Mesothelial cell of epicardium (in vitro differentiated cells): ENCODE measurements at regions not wholly inside any gene's neighbourhood (a gene's known extent, or its start where the extent isn't known, plus 50 kb on each side); places are given as distances from the start of the nearest gene placed in this dataset.

Source experiments
- DNase-seq, 2 experiments: peaks; one replicate each; pipeline ENCODE4 v3.0.0; 2021; ENCODE audit warnings: low spot score in 2 of 2; ENCODE audit not compliant: unreplicated experiment in 2 of 2
- H3K27ac Mint-ChIP-seq: 2 replicates; pipeline ENCODE4 v1.8.0; 2021; ENCODE audit warnings: mixed read lengths
- H3K27me3 Mint-ChIP-seq: 2 replicates; pipeline ENCODE4 v1.8.0; 2021; ENCODE audit warnings: low read depth, mixed read lengths
- H3K36me3 Mint-ChIP-seq: 2 replicates; pipeline ENCODE4 v1.8.0; 2021; ENCODE audit warnings: mixed read lengths
- H3K4me1 Mint-ChIP-seq: 2 replicates; pipeline ENCODE4 v1.8.0; 2021; ENCODE audit warnings: mixed read lengths
- H3K4me3 Mint-ChIP-seq: 2 replicates; pipeline ENCODE4 v1.8.0; 2021; ENCODE audit warnings: mild to moderate bottlenecking, moderate library complexity, mixed read lengths
- H3K9me3 Mint-ChIP-seq: 2 replicates; pipeline ENCODE4 v1.8.0; 2021; ENCODE audit warnings: mixed read lengths
- TF ChIP-seq, protein P1 (sequence below): fragments of 200-600 bp; sonication (generic); IDR thresholded peaks from one replicate; pipeline ENCODE4 v1.5.0; 2021; ENCODE audit warnings: antibody characterized with exemption; ENCODE audit not compliant: unreplicated experiment

DNA sequence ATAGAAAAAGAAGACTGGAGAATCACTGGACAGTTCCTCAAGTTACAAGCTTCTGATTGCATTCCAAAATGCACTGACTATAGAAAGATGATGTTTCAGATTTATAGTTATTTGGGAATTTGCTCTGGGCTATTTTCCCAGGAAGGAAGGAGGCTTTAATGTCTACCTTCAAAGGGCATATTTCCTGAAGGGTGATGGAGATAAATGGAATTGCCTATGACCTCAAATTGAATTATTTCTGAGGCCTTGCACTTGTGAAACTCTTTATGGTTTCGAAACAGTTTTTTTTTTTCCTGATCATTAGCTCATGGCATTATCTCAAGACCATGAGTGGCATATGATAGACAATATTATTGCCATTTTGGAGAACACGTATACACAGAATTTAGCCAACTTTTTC lies 333.9 kb downstream of the METTL15 start:
- no peaks in the 10 kb centered on the region for H3K9me3 Mint-ChIP-seq
- H3K4me3 Mint-ChIP-seq, result no peak overlapping the region
- TF ChIP-seq, protein P1, sequence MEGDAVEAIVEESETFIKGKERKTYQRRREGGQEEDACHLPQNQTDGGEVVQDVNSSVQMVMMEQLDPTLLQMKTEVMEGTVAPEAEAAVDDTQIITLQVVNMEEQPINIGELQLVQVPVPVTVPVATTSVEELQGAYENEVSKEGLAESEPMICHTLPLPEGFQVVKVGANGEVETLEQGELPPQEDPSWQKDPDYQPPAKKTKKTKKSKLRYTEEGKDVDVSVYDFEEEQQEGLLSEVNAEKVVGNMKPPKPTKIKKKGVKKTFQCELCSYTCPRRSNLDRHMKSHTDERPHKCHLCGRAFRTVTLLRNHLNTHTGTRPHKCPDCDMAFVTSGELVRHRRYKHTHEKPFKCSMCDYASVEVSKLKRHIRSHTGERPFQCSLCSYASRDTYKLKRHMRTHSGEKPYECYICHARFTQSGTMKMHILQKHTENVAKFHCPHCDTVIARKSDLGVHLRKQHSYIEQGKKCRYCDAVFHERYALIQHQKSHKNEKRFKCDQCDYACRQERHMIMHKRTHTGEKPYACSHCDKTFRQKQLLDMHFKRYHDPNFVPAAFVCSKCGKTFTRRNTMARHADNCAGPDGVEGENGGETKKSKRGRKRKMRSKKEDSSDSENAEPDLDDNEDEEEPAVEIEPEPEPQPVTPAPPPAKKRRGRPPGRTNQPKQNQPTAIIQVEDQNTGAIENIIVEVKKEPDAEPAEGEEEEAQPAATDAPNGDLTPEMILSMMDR, result no peak
- DNase-seq, result no peak
- peak overlapping the region; percentile 60 for H3K27ac Mint-ChIP-seq
- H3K36me3 Mint-ChIP-seq, result no peaks in the 10 kb centered on the region
- peaks cover 37% of the 10 kb centered on the region for H3K4me1 Mint-ChIP-seq
- H3K27me3 Mint-ChIP-seq, result no peaks in the 10 kb centered on the region

DNA sequence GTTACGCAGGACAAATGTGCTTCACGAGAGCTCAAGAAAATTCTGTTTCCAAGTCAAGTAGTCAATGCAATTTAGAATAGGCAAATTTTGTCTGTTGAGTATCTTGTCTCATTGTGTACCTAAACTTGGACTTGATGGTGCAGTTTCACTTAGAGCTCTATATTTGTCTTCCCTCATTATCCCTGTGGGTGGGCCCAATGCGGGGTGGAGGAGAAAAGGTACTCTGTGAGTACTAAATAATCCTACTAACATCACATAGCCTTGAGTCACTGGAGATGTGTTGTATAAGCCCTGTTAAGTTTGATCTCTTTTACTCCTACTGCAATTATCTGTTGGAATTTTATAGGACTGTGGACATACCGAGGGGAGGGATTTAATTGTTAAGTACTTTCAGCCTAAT lies 331.2 kb downstream of the METTL15 start:
- Mint-ChIP-seq H3K27me3 (no peaks in the 10 kb centered on the region), H3K4me3 (no peak overlapping the region), H3K27ac (peak overlapping the region; percentile 17), H3K9me3 (peaks cover 1% of the 10 kb centered on the region), H3K36me3 (no peaks in the 10 kb centered on the region), H3K4me1 (peaks cover 31% of the 10 kb centered on the region)
- TF ChIP-seq, protein P1, result no peak
- no peak for DNase-seq

DNA sequence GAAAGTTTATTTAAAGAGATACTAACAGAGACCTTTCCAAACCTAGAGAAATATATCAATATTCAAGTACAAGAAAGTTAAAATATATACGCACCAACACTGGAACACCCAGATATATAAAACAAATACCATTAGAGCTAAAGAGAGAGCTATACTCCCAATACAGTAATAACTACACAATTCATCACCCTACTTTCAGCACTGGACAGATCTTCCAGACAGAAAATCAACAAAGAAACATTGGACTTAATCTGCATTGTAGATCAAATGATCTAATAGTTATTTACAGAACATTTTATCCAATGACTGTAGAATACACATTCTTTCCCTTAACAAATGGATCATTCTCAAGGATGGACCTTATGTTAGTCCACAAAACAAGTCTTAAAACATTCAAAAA lies 311.9 kb downstream of the METTL15 start:
- TF ChIP-seq, protein P1, result no peak
- Mint-ChIP-seq H3K9me3 (peaks cover 30% of the 10 kb centered on the region), H3K36me3 (no peaks in the 10 kb centered on the region), H3K27ac (no peak overlapping the region), H3K27me3 (no peaks in the 10 kb centered on the region), H3K4me3 (no peak overlapping the region), H3K4me1 (no peaks in the 10 kb centered on the region)
- no peak for DNase-seq

DNA sequence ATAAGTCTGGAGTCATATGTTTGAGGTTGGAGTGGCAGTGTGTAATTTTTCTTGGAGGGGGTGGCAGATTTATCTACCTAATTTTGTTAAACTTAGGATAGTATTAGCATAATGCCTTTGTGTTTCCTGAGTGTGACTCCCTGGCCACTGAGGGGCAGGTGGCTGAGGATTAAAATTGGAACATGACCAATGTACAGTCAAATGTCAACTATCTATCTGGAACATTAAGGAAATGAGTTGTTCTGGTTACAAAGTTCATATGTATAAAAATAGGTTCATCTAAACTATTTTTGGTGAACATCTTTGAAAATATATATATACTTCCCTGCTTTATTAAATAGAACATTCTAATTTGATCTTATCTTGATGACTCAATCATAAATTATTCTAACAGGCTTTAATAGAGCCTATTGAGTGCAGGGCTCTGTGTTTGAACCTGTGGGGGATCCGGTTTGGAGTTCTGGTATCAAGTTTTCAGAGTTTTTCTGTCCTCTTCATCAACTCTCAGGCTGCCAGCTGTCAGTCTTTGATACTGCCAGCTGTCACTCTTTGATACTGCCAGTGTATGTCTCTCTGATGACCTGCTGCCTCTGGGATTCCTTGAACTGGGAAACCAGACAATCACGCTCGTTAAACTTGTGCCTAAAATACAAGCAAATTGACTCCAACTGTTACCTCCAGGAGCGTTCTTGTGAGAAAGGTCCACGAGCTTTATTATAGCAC lies 309.6 kb downstream of the METTL15 start:
- no peak overlapping the region for H3K27ac Mint-ChIP-seq

DNA sequence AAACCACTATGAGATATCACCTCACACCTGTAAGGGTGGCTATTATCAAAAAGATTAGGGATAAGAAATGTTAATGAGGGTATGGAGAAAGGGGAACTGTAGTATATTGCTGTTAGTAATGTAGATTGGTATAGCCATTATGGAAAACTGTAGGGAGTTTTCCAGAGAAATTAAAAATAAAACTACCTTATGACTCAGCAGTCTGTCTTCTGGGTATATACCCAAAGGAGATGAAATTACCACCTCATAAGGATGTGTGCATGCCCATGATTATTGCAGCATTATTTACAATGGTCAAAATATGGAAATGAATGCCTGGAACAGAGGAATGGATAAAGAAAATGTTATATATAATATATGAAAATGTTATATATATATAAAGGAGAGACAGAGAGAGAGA lies 303.8 kb downstream of the METTL15 start:
- TF ChIP-seq, protein P1, result no peak
- no peak for DNase-seq
- no peaks in the 10 kb centered on the region for H3K36me3 Mint-ChIP-seq
- peaks cover 11% of the 10 kb centered on the region for H3K9me3 Mint-ChIP-seq
- no peaks in the 10 kb centered on the region for H3K4me1 Mint-ChIP-seq
- no peak overlapping the region for H3K27ac Mint-ChIP-seq
- H3K27me3 Mint-ChIP-seq, result no peaks in the 10 kb centered on the region
- H3K4me3 Mint-ChIP-seq, result no peak overlapping the region

More for the DNA sequence above, 309.6 kb downstream of the METTL15 start:
- Mint-ChIP-seq H3K36me3 (no peaks in the 10 kb centered on the region), H3K4me1 (no peaks in the 10 kb centered on the region), H3K9me3 (peaks cover 22% of the 10 kb centered on the region), H3K4me3 (no peak overlapping the region), H3K27me3 (no peaks in the 10 kb centered on the region)
- TF ChIP-seq, protein P1, result no peak
- DNase-seq, result no peak
